ENCODE measurements at regions not wholly inside any gene's neighbourhood (a gene's known extent, or its start where the extent isn't known, plus 50 kb on each side); places are given as distances from the start of the nearest gene placed in this dataset.

DNA sequence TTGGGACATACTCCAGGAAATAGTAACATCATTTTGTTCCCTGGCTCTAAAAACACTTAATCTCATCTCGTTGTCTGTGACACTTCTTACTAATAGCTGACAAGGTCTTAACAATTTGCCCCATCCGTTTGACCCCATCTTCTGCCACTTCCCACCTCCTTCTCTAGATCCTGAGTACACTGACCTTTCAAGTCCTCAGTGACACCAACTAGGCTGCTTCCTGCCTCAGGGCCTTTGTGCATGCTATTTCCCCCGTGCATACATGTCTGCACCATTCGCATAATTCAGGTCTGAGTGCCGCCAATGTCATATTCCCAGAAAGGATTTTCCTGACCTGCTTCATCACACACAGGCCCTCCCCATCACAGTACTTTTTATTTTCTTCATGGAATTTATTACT is 70.6 kb upstream of the CCND2 start:
- TF ChIP-seq, protein P1, sequence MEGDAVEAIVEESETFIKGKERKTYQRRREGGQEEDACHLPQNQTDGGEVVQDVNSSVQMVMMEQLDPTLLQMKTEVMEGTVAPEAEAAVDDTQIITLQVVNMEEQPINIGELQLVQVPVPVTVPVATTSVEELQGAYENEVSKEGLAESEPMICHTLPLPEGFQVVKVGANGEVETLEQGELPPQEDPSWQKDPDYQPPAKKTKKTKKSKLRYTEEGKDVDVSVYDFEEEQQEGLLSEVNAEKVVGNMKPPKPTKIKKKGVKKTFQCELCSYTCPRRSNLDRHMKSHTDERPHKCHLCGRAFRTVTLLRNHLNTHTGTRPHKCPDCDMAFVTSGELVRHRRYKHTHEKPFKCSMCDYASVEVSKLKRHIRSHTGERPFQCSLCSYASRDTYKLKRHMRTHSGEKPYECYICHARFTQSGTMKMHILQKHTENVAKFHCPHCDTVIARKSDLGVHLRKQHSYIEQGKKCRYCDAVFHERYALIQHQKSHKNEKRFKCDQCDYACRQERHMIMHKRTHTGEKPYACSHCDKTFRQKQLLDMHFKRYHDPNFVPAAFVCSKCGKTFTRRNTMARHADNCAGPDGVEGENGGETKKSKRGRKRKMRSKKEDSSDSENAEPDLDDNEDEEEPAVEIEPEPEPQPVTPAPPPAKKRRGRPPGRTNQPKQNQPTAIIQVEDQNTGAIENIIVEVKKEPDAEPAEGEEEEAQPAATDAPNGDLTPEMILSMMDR (IDR thresholded peaks at IDR 0.05): no peak
- TF ChIP-seq POLR2A (IDR thresholded peaks at IDR 0.05): no peak
